Stomach (tissue), 4 donors: ENCODE measurements at regions not wholly inside any gene's neighbourhood (a gene's known extent, or its start where the extent isn't known, plus 50 kb on each side); places are given as distances from the start of the nearest gene placed in this dataset.

ENCODE experiments used
- CTCF ChIP-seq, 7 experiments: fragments of 450-650 bp in 4 of 7; fragments of 200-600 bp in 3 of 7; sonication (generic) in 3 of 7; IDR thresholded peaks; one replicate each; pipeline ENCODE4 v1.5.1; 2016 to 2019; ENCODE audit warnings: antibody characterized with exemption in 7 of 7, control low read depth in 2 of 7, mild to moderate bottlenecking in 1 of 7
- EP300 ChIP-seq: sonication (generic); formaldehyde crosslinking; IDR thresholded peaks from one replicate; pipeline ENCODE4 v1.6.1; 2017; ENCODE audit warnings: antibody characterized with exemption
- POLR2A ChIP-seq, 4 donors: fragments of 450-650 bp; IDR thresholded peaks; one replicate each; pipeline ENCODE4 v1.6.1; 2016; ENCODE audit warnings: antibody characterized with exemption in 4 of 4, control low read depth in 2 of 4, mild to moderate bottlenecking in 1 of 4, moderate library complexity in 1 of 4

GRCh38 chr22:11627436-11627797, 3900.6 kb upstream of the OR11H1 start:
- TF ChIP-seq POLR2A (IDR thresholded peaks at IDR 0.05) (no peak), CTCF (IDR thresholded peaks at IDR 0.05) (no peak), EP300 (no peak)
